Activated CD8-positive, alpha-beta memory T cell treated with anti-CD3 and anti-CD28 coated beads for 48 hours (primary cell): ENCODE measurements at regions not wholly inside any gene's neighbourhood (a gene's known extent, or its start where the extent isn't known, plus 50 kb on each side); places are given as distances from the start of the nearest gene placed in this dataset.
A peak's percentile ranks its signal among the peaks of the same experiment; 100 is the strongest.
"Not testable (repeated sequence)": the region's sequence is repeated elsewhere in the genome, so short reads cannot be mapped to it uniquely, and the experiment has no call there.

Experiments
- DNase-seq, 3 experiments: peaks; one replicate each; pipeline ENCODE4 v3.0.0-alpha.2; 2020; ENCODE audit warnings: low read depth in 2 of 3, low spot score in 2 of 3

DNA sequence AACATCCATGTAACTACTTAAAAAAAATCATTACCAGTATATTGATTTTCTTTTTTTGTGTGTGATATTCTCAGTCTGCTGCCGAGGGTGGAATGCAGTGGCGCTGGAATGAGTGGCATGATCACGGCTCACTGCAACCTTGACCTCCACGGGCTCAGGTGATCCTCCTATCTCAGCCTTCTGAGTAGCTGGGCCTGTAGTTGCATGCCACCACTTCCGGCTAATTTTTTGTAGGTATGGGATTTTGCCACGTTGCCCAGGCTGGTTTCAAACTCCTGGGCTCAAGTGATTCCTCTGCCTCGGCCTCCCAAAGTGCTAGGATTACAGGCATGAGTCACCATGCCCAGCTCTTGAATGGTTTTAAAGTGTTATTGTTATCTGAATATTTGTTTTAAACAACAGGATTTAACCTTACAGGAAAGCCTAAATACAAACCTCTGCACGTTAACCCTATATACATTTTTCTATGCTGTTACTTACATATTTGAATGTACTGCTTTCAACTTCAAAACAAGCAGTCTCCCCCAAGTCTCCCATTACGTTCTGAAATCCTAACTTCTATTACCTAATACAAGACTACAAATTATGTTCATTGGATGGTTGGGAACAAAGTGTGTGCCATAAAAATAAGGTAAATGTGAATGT lies 61.7 kb downstream of the KPNA2 start:
- DNase-seq: no peak

DNA sequence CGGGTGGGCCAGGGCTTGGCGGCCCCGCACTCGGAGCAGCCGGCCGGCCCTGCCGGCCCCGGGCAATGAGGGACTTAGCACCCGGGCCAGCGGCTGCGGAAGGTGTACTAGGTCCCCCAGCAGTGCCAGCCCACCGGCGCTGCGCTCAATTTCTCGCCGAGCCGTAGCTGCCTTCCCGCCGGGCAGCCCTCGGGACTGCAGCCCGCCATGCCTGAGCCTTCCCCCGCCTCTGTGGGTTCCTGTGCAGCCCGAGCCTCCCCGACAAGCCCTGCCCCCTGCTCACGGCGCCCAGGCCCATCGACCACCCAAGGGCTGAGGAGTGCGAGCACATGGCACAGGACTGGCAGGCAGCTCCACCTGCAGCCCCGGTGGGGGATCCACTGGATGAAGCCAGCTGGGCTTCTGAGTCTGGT lies 63.8 kb downstream of the KPNA2 start:
- DNase-seq: not testable (repeated sequence)

DNA sequence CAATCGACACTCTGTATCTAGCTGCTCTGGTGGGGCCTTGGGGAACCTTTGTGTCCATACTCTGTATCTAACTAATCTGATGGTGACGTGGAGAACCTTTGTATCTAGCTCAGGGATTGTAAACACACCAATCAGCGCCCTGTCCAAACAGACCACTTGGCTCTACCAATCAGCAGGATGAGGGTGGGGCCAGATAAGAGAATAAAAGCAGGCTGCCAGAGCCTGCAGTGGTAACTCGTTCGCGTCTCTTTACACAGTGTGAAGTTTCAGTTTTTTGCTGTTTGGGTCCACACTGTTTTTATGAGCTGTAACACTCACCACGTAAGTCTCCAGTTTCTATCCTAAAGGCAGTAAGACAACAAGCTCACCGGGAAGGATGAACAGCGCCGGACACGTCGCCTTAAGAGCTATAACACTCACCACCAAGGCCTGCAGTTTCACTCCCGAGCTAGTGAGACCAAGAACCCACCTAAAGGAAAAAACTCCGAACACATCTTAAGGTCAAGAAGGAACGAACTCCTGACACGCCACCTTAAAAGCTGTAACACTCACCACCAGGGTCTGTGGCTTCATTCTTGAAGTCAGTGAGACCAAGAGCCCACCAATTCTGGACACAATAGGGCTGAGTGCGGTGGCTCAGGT lies 64.6 kb downstream of the KPNA2 start:
- DNase-seq: no peak

GRCh38 chr17:68101075-68101986 lies 65.8 kb downstream of the KPNA2 start:
- DNase-seq: peak; percentile 32 to 46 (median 39)

DNA sequence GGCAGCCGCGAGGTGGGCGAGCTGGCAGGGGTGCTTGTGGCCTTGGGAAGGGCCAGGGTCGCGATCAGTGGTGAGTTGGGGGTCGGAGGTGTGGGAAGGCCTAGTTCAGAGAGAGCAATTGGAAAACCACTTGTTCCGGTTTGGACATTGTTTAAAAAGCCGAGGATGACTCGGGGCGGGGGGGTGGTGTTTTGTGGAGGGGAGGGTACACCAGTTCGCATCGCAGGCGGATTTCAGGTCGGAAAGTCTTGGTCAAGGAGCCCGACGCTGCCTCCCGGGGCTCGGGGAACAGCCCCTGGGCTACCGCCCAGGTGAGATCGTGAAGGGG lies 66.4 kb downstream of the KPNA2 start:
- DNase-seq: no peak

GRCh38 chr17:68102318-68102758 lies 66.8 kb downstream of the KPNA2 start:
- DNase-seq: no peak

- no peak for DNase-seq
Measured at GRCh38 chr17:68103148-68103547, 67.6 kb downstream of the KPNA2 start.

DNA sequence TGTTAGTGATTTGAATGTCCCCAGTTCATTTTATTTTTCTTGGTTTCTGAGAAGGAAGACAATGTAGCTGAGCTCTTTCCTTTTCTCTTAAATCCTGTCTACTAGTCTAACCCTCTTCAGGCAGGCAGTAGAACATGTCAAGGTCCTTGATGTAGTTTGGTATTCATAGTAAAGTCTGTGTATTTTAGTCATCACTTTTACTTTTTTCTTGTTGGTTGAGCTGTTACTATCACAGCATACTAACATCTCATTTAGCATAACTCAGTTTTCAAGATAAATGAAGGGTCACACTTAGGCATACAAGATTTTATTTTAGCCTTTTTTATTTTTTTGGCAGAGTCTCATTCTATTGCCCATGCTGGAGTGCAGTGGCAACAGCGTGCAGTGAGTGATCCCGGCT lies 70.5 kb downstream of the KPNA2 start:
- no peak for DNase-seq

- DNase-seq: no peak
Measured at GRCh38 chr17:68107373-68107772, 71.8 kb downstream of the KPNA2 start.

DNA sequence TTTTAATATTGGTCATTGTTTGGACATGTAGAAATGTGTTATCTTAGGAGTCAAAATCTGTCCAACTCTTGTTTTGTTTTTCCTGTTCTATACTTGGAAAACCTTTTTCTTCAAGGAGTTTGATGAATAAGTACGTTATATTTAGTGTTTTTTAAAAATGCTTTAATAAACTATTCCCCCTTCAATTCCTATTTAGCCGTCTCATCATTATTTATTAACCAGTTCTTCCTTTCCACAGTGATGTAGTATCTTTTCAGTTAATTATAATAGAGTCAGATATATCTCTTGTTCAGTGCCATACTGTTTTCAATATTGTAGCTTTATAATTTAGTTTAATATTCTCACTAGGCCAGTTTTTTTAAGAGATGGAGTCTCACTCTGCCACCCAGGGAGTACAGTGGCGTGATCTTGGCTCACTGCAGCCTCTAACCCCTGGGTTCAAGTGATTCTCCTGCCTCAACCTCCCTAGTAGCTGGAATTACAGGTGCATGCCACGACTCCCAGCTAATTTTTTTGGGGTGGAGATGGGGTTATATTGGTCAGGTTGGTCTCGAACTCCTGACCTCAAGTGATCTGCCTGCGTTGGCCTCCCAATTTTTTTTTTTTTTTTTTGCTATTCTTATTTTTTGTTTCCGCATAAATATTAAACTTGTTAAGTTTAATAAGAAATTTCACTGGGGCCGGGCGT lies 72.9 kb downstream of the KPNA2 start:
- DNase-seq: no peak

DNA sequence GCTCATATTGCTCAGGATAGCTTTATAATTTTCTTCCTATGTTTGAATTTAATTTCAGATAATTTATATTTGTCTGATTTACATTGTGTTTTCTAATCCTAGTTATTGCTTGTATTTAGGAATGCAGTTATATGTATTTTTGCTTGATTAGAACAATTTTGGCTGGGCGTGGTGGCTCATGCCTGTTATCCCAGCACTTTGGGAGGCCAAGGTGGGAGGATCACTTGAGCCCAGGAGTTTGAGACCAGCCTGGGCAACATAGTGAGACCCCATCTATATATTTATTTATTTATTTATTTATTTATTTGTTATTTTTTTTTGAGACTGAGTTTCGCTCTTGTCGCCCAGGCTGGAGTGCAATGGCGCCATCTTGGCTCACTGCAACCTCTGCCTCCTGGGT lies 73.9 kb downstream of the KPNA2 start:
- DNase-seq: not testable (repeated sequence)

GRCh38 chr17:68116211-68116610 lies 80.7 kb downstream of the KPNA2 start:
- not testable (repeated sequence) for DNase-seq

DNA sequence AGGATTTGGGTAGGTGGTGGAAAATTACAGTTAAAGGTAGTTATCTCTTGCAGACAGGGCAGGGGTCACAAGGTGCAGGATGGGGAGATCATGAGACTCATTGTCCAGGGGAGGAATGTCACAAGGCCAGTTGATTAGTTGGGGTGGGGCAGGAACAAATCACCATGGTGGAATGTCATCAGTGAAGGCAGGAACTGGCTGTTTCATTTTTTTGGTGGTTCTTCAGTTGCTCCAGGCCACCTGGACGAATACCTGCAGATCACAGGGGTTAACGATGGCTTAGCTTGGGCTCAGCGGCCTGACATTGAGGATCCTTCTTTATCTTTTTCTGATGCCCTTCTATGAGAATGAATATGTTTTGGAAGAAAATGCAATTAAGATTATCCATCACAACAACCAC lies 87.1 kb downstream of the KPNA2 start:
- no peak for DNase-seq

DNA sequence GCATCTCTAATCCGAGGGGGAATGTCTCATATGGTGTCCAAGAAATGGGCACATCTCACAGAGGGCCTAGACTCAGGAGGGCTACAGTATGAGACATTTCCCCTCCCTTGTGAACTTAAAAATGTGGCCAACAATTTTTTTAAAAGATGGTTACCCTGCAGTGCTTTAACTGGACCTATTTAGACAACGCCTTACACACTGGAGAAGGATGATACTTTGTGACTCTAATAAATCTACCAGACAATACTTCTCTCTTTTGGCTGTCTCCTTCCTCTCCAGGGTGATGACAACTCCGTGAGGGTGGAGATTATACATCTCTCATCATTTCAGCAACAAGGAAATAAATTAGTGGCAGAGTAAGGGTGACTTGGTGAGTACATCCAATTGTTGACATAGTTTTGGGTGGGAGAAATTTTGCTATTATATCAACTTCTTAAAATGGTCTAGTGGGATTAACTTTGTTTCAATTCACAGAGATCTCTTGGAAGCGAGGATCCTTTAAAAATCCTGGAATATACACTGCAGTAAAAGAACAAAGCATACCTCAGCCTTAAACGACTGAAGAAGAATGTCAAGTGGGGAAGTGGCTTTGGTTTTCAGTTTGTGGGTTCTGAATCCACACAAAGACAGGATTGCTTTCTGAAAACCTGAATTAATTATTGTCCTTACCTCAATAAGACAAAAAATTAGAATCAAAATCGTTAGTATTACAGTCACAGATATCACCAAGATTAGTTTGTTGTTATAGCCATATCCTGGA lies 89.8 kb downstream of the KPNA2 start:
- DNase-seq: no peak

DNA sequence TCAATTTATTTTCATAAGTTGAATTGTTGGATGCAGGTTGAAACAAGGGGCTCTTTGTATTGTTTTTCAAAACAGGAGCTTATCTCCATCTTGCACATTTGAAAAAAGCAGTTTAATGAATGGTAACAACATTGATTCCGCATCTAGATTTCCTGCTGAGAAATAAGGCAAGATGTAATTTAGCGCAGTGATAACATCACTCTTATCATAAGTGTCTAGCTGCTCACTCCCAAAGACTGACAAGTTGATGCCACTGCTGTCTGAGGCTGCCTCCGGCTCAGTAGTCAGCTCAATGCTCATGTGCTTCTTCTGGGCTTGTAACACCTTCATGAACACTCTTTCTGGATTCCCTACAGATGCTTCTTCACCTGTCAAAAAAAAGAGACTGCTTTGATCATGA lies 92.4 kb downstream of the KPNA2 start:
- DNase-seq: no peak

DNA sequence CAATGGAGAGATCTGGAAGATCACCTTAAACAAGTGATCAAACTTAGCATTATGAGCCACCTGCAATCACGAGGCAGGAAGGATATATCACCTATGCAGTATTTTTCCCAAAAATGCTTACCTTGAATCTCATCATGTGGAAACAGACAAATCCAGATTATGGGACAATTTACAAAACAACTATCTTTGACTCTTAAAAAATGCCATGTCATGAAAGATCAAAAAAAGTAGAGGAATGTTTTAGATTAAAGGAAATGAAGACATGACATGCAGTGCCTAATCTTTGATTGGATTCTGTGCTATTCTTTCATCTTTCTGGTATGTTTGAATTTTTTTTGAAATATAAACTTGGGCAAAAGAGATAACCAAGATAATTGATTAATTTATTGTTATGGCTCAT lies 95.9 kb downstream of the KPNA2 start:
- DNase-seq: no peak

DNA sequence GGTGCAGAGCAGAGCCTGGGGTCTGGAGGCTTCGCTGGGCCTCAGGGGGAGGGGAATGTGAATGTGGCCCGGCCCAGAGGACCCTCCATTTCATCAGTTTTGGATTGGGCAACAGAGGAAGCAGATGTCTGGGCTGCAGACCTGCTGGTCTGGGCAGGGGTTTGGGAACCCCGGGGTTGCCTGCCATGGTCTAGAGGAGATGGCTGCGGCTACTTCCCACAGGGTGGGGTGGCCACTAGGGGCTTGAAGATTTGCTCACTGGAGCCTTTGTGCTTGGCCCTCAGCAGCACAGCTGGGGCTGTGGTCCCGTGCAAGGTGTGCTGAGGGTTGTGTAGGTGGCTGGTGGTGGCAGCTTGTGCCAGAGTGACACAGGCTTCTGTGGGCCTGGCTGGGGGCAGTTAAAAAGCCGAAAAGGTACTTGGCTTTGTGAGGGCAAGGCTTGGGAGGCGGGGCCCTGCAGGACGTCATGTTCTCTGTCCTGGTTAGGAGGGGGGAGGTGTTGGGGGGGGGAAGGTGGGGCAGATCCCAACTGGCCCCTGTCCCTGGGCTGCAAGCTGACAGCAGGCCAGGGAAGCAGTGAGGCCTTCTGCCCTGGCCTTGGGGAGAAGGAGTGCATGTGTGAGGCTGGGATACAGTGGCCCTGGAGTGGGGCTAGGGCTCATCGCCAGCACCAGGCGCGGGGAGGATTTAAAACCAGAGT lies 98.0 kb downstream of the KPNA2 start:
- DNase-seq: no peak

GRCh38 chr17:68134046-68134637 lies 98.6 kb downstream of the KPNA2 start:
- DNase-seq: no peak

- no peak for DNase-seq
Measured at GRCh38 chr17:68134731-68135130, 99.2 kb downstream of the KPNA2 start.
